KBM-7 (cell line): ENCODE measurements at regions not wholly inside any gene's neighbourhood (a gene's known extent, or its start where the extent isn't known, plus 50 kb on each side); places are given as distances from the start of the nearest gene placed in this dataset.

ENCODE experiments used
- DNase-seq: peaks from one replicate; pipeline ENCODE4 v3.0.0-alpha.2; 2015
- in situ Hi-C: fragments of 300-500 bp; cut with MboI; formaldehyde crosslinking; loops from 2 replicates; pipeline ENCODE4 v1.14.3; 2020; ENCODE audit warnings: low sequenced_read_pairs, low pct_unique_long_range_greater_than_20kb, mixed read lengths

GRCh38 chr12:97005174-97005573 lies 98.1 kb downstream of the NEDD1 start:
- no peak for DNase-seq
- in situ Hi-C loops, result loop anchor here (25.0 kb wide), 1 partner anchor 1382 kb away; no protein-coding TSS in a partner anchor

GRCh38 chr12:97005646-97006045 lies 98.6 kb downstream of the NEDD1 start:
- DNase-seq, result no peak
- in situ Hi-C loops, result loop anchor here (25.0 kb wide), 1 partner anchor 1382 kb away; no protein-coding TSS in a partner anchor

GRCh38 chr12:97006585-97006984 lies 99.5 kb downstream of the NEDD1 start:
- in situ Hi-C loops, result loop anchor here (25.0 kb wide), 1 partner anchor 1381 kb away; no protein-coding TSS in a partner anchor
- DNase-seq, result no peak

GRCh38 chr12:97016163-97016562 lies 109.1 kb downstream of the NEDD1 start:
- in situ Hi-C loops, result loop anchor here (25.0 kb wide), 1 partner anchor 1371 kb away; no protein-coding TSS in a partner anchor
- no peak for DNase-seq

GRCh38 chr12:97017213-97017612 lies 110.2 kb downstream of the NEDD1 start:
- DNase-seq, result no peak
- in situ Hi-C loops, result loop anchor here (25.0 kb wide), 1 partner anchor 1370 kb away; no protein-coding TSS in a partner anchor

- in situ Hi-C loops, result loop anchor here (25.0 kb wide), 1 partner anchor 1365 kb away; no protein-coding TSS in a partner anchor
- DNase-seq, result no peak
Observed at GRCh38 chr12:97022536-97023230, 115.6 kb downstream of the NEDD1 start.

GRCh38 chr12:97024393-97024792 lies 117.3 kb downstream of the NEDD1 start:
- DNase-seq, result no peak
- in situ Hi-C loops, result loop anchor here (25.0 kb wide), 1 partner anchor 1363 kb away; no protein-coding TSS in a partner anchor

- no peak for DNase-seq
- in situ Hi-C loops, result no loop called here
Observed at GRCh38 chr12:97026901-97027300, 119.8 kb downstream of the NEDD1 start.

GRCh38 chr12:97027482-97027881 lies 120.4 kb downstream of the NEDD1 start:
- DNase-seq, result no peak
- in situ Hi-C loops, result no loop called here

GRCh38 chr12:97038131-97038530 lies 131.1 kb downstream of the NEDD1 start:
- in situ Hi-C loops, result no loop called here

GRCh38 chr12:97038834-97039233 lies 131.8 kb downstream of the NEDD1 start:
- no peak for DNase-seq
- in situ Hi-C loops, result no loop called here

More at GRCh38 chr12:97038131-97038530, 131.1 kb downstream of the NEDD1 start:
- no peak for DNase-seq

GRCh38 chr12:97046901-97047300 lies 139.8 kb downstream of the NEDD1 start:
- in situ Hi-C loops, result no loop called here
- no peak for DNase-seq

GRCh38 chr12:97047361-97047760 lies 140.3 kb downstream of the NEDD1 start:
- DNase-seq, result no peak

GRCh38 chr12:97048421-97049035 lies 141.5 kb downstream of the NEDD1 start:
- no peak for DNase-seq
- in situ Hi-C loops, result no loop called here

More at GRCh38 chr12:97047361-97047760, 140.3 kb downstream of the NEDD1 start:
- in situ Hi-C loops, result no loop called here

GRCh38 chr12:97050509-97050908 lies 143.5 kb downstream of the NEDD1 start:
- no peak for DNase-seq
- in situ Hi-C loops, result no loop called here

GRCh38 chr12:97051341-97051740 lies 144.3 kb downstream of the NEDD1 start:
- DNase-seq, result no peak
- in situ Hi-C loops, result no loop called here

GRCh38 chr12:97061171-97061570 lies 154.1 kb downstream of the NEDD1 start:
- no peak for DNase-seq
- in situ Hi-C loops, result no loop called here

- in situ Hi-C loops, result no loop called here
- no peak for DNase-seq
Observed at GRCh38 chr12:97063292-97063935, 156.4 kb downstream of the NEDD1 start.

GRCh38 chr12:97075161-97075933 lies 168.3 kb downstream of the NEDD1 start:
- DNase-seq, result no peak
- in situ Hi-C loops, result no loop called here
